Cardiac fibroblast (primary cell): ENCODE measurements at regions not wholly inside any gene's neighbourhood (a gene's known extent, or its start where the extent isn't known, plus 50 kb on each side); places are given as distances from the start of the nearest gene placed in this dataset.

Source experiments
- DNase-seq, 2 donors: peaks; one replicate each; pipeline versions ENCODE4 v3.0.0 to v3.0.0-alpha.2; 2010; ENCODE audit warnings: low read depth in 2 of 2
- H3K4me3 ChIP-seq, 2 donors: replicated peaks in 1 of 2; 1 replicate in 1 of 2; 2 replicates in 1 of 2; pipeline ENCODE4 v1.5.1; 2011; ENCODE audit warnings: low read depth in 2 of 2, low read length in 2 of 2, mild to moderate bottlenecking in 2 of 2, moderate library complexity in 1 of 2
- CTCF ChIP-seq: IDR thresholded peaks from one replicate; pipeline ENCODE4 v1.5.1; 2011; ENCODE audit warnings: low read depth, mild to moderate bottlenecking, low read length, inconsistent platforms

GRCh38 chr16:14338236-14338635, 267.1 kb downstream of the MRTFB start:
- TF ChIP-seq CTCF: no peak
- DNase-seq: no peak
- H3K4me3 ChIP-seq: no peak overlapping the region

- TF ChIP-seq CTCF: no peak
- H3K4me3 ChIP-seq: no peak overlapping the region
- peak; percentile 12 to 47 for DNase-seq
These were observed 266.4 kb downstream of the MRTFB start for GRCh38 chr16:14337303-14338191.

GRCh38 chr16:14335297-14335696, 264.2 kb downstream of the MRTFB start:
- DNase-seq: no peak
- no peak for TF ChIP-seq CTCF

GRCh38 chr16:14334366-14335080, 263.4 kb downstream of the MRTFB start:
- TF ChIP-seq CTCF: no peak
- DNase-seq: peak; percentile 31 to 67

More at GRCh38 chr16:14335297-14335696, 264.2 kb downstream of the MRTFB start:
- no peak overlapping the region for H3K4me3 ChIP-seq

GRCh38 chr16:14333361-14333760, 262.2 kb downstream of the MRTFB start:
- no peak overlapping the region for H3K4me3 ChIP-seq
- TF ChIP-seq CTCF: no peak
- no peak for DNase-seq

More at GRCh38 chr16:14334366-14335080, 263.4 kb downstream of the MRTFB start:
- no peak overlapping the region for H3K4me3 ChIP-seq

GRCh38 chr16:14331020-14331419, 259.9 kb downstream of the MRTFB start:
- DNase-seq: no peak
- TF ChIP-seq CTCF: no peak
- no peak overlapping the region for H3K4me3 ChIP-seq
